Mesenchymal stem cell (in vitro differentiated cells and primary cell): ENCODE measurements at regions not wholly inside any gene's neighbourhood (a gene's known extent, or its start where the extent isn't known, plus 50 kb on each side); places are given as distances from the start of the nearest gene placed in this dataset.

Experiments used
- DNase-seq: peaks from one replicate; pipeline ENCODE4 v3.0.0-alpha.2; 2013
- H2AFZ ChIP-seq: one replicate; pipeline ENCODE4 v1.6.1; 2013; ENCODE audit warnings: low read depth, mild to moderate bottlenecking, control low read depth, inconsistent platforms, low read length, moderate library complexity
- H2AK5ac ChIP-seq: 2 replicates; pipeline ENCODE4 v1.6.1; 2013; ENCODE audit warnings: low read length, moderate library complexity, mild to moderate bottlenecking, inconsistent platforms; ENCODE audit not compliant: severe bottlenecking
- H2BK120ac ChIP-seq: one replicate; pipeline ENCODE4 v1.6.1; 2013; ENCODE audit warnings: low read depth, mild to moderate bottlenecking, inconsistent platforms, low read length, moderate library complexity
- H2BK12ac ChIP-seq, 2 experiments: one replicate each; pipeline ENCODE4 v1.6.1; 2013; ENCODE audit warnings: inconsistent platforms in 2 of 2, low read length in 2 of 2, mild to moderate bottlenecking in 2 of 2, moderate library complexity in 2 of 2, control low read depth in 1 of 2
- H2BK15ac ChIP-seq: one replicate; pipeline ENCODE4 v1.6.1; 2013; ENCODE audit warnings: mild to moderate bottlenecking, low read depth, inconsistent platforms; ENCODE audit not compliant: poor library complexity, severe bottlenecking
- H2BK5ac ChIP-seq: 2 replicates; pipeline ENCODE4 v1.6.1; 2013; ENCODE audit warnings: low read depth, mild to moderate bottlenecking, low read length, control low read depth, inconsistent platforms; ENCODE audit not compliant: poor library complexity, severe bottlenecking
- H3K14ac ChIP-seq, 2 experiments: one replicate each; pipeline ENCODE4 v1.6.1; 2013; ENCODE audit warnings: inconsistent platforms in 2 of 2, low read length in 2 of 2, control low read depth in 1 of 2, mild to moderate bottlenecking in 1 of 2, moderate library complexity in 1 of 2
- H3K18ac ChIP-seq, 2 experiments: one replicate each; pipeline ENCODE4 v1.6.1; 2013; ENCODE audit warnings: inconsistent platforms in 2 of 2, low read length in 2 of 2, control low read depth in 1 of 2, low read depth in 1 of 2, mild to moderate bottlenecking in 1 of 2
- H3K23ac ChIP-seq, 2 experiments: one replicate each; pipeline ENCODE4 v1.6.1; 2013; ENCODE audit warnings: inconsistent platforms in 2 of 2, low read length in 2 of 2, mild to moderate bottlenecking in 2 of 2, moderate library complexity in 2 of 2, control low read depth in 1 of 2
- H3K27ac ChIP-seq: 2 replicates; pipeline ENCODE4 v1.5.1; 2013; ENCODE audit warnings: mild to moderate bottlenecking, moderate library complexity, low read length, control low read depth, inconsistent platforms; ENCODE audit not compliant: poor library complexity, severe bottlenecking
- H3K27me3 ChIP-seq, 2 experiments: 2 replicates each; pipeline versions ENCODE4 v1.6.1 to v1.7.0; 2013; ENCODE audit warnings: low read length in 2 of 2, mild to moderate bottlenecking in 2 of 2, moderate library complexity in 2 of 2, control low read depth in 1 of 2, inconsistent platforms in 1 of 2; ENCODE audit not compliant: control insufficient read depth in 1 of 2, insufficient read depth in 1 of 2
- H3K36me3 ChIP-seq, 2 experiments: 2 replicates each; pipeline versions ENCODE4 v1.6.1 to v1.7.0; 2013; ENCODE audit warnings: low read length in 2 of 2, control low read depth in 1 of 2, inconsistent platforms in 1 of 2, low read depth in 1 of 2, mild to moderate bottlenecking in 1 of 2; ENCODE audit not compliant: insufficient read depth in 2 of 2, control insufficient read depth in 1 of 2
- H3K4ac ChIP-seq, 2 experiments: one replicate each; pipeline ENCODE4 v1.6.1; 2013; ENCODE audit warnings: inconsistent platforms in 2 of 2, low read length in 2 of 2, mild to moderate bottlenecking in 2 of 2, moderate library complexity in 2 of 2, control low read depth in 1 of 2, low read depth in 1 of 2
- H3K4me1 ChIP-seq: 2 replicates; pipeline ENCODE4 v1.6.1; 2013; ENCODE audit warnings: low read depth, low read length, control low read depth; ENCODE audit not compliant: control insufficient read depth, insufficient read depth
- H3K4me2 ChIP-seq: 2 replicates; pipeline ENCODE4 v1.6.1; 2013; ENCODE audit warnings: low read length, mild to moderate bottlenecking, inconsistent platforms; ENCODE audit not compliant: poor library complexity, severe bottlenecking
- H3K4me3 ChIP-seq, 2 experiments: 2 replicates each; pipeline versions ENCODE4 v1.5.1 to v1.7.0; 2013; ENCODE audit warnings: low read length in 2 of 2, mild to moderate bottlenecking in 2 of 2, control low read depth in 1 of 2, low read depth in 1 of 2; ENCODE audit not compliant: insufficient read depth in 1 of 2
- H3K79me1 ChIP-seq: replicated peaks from 2 replicates; pipeline ENCODE4 v1.6.1; 2013; ENCODE audit warnings: mild to moderate bottlenecking, control low read depth, low read length, inconsistent platforms; ENCODE audit not compliant: poor library complexity, severe bottlenecking
- H3K9ac ChIP-seq: 2 replicates; pipeline ENCODE4 v1.7.0; 2013; ENCODE audit warnings: mild to moderate bottlenecking, low read length, moderate library complexity
- H3K9me3 ChIP-seq: 2 replicates; pipeline ENCODE4 v1.7.0; 2013; ENCODE audit warnings: mild to moderate bottlenecking, low read length; ENCODE audit not compliant: control insufficient read depth
- H4K8ac ChIP-seq: one replicate; pipeline ENCODE4 v1.6.1; 2013; ENCODE audit warnings: inconsistent platforms, mild to moderate bottlenecking, low read length, moderate library complexity
- H4K91ac ChIP-seq: one replicate; pipeline ENCODE4 v1.6.1; 2013; ENCODE audit warnings: mild to moderate bottlenecking, low read length, inconsistent platforms
- WGBS: methylation state at CpG from one replicate; pipeline ENCODE4 v1.1.7; 2013; ENCODE audit warnings: mixed read lengths; 5-methylcytosine and 5-hydroxymethylcytosine counted together

DNA sequence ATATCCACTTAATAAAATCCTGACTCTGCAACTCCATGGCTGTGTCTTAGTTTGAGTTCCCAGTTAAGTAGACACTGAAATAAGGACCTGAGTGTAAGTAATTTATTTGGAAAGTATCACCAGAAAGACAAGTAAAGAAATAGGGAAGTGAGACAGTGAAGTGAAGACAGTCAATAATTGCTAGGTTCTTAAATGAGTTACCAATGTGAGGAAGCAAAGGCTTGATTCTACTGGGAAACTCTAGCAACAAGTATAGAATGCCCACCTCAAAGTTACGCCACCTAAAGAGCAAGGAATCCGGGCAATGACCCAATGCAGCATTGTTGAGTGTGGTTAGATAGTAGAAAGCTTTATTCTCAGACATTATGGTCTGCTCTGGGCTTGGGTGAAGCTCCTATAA, 383.9 kb downstream of the TLR4 start:
- H2BK5ac ChIP-seq = no peak overlapping the region
- DNase-seq = no peak
- no peak overlapping the region for H3K18ac ChIP-seq
- H3K9me3 ChIP-seq = peaks cover 10% of the 10 kb centered on the region
- H3K4ac ChIP-seq = no peak overlapping the region
- H2AFZ ChIP-seq = no peak overlapping the region
- no peak overlapping the region for H3K9ac ChIP-seq
- H3K4me1 ChIP-seq = no peaks in the 10 kb centered on the region
- H2BK120ac ChIP-seq = no peak overlapping the region
- H3K79me1 ChIP-seq = no peaks in the 10 kb centered on the region
- H3K4me3 ChIP-seq = no peak overlapping the region
- no peak overlapping the region for H3K4me2 ChIP-seq
- H2BK15ac ChIP-seq = no peak overlapping the region
- H3K36me3 ChIP-seq = no peaks in the 10 kb centered on the region
- WGBS = 63% methylated on average over 2 of the region's 2 CpGs
- H4K8ac ChIP-seq = no peak overlapping the region
- no peak overlapping the region for H3K27ac ChIP-seq
- no peak overlapping the region for H3K14ac ChIP-seq
- H3K27me3 ChIP-seq = no peaks in the 10 kb centered on the region
- H2AK5ac ChIP-seq = no peak overlapping the region
- H4K91ac ChIP-seq = no peak overlapping the region
- no peak overlapping the region for H2BK12ac ChIP-seq
- no peak overlapping the region for H3K23ac ChIP-seq

DNA sequence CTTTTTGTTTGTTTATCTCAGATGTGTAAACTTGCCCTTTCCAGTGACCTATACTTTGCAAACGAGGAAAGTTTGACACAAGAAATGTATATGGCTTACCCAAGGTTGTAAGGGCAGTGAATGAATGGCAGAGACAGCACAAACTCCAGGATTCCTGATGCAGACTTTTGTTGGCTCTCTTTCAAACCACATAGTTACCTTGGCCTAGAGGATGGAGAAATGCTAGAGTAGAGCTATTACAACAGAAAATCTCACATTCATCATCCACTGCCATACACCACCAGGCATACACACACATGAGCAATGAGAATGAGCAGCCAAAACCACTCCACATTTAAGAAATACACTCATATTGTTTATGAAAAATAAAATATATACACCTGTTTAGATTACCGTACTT, 387.0 kb downstream of the TLR4 start:
- Histone ChIP-seq H2AFZ (no peak overlapping the region), H3K23ac (no peak overlapping the region), H2BK120ac (no peak overlapping the region), H2AK5ac (no peak overlapping the region), H3K18ac (no peak overlapping the region), H2BK5ac (no peak overlapping the region), H3K27ac (no peak overlapping the region), H3K9me3 (peaks cover 12% of the 10 kb centered on the region), H3K79me1 (no peaks in the 10 kb centered on the region), H3K9ac (no peak overlapping the region), H2BK12ac (no peak overlapping the region), H4K91ac (no peak overlapping the region), H2BK15ac (no peak overlapping the region), H3K14ac (no peak overlapping the region), H3K4me3 (no peak overlapping the region), H3K4me1 (no peaks in the 10 kb centered on the region), H3K4me2 (no peak overlapping the region), H3K36me3 (no peaks in the 10 kb centered on the region), H4K8ac (no peak overlapping the region), H3K4ac (no peak overlapping the region), H3K27me3 (no peaks in the 10 kb centered on the region)
- 63% methylated on average over 1 of the region's 2 CpGs for WGBS
- DNase-seq = no peak

DNA sequence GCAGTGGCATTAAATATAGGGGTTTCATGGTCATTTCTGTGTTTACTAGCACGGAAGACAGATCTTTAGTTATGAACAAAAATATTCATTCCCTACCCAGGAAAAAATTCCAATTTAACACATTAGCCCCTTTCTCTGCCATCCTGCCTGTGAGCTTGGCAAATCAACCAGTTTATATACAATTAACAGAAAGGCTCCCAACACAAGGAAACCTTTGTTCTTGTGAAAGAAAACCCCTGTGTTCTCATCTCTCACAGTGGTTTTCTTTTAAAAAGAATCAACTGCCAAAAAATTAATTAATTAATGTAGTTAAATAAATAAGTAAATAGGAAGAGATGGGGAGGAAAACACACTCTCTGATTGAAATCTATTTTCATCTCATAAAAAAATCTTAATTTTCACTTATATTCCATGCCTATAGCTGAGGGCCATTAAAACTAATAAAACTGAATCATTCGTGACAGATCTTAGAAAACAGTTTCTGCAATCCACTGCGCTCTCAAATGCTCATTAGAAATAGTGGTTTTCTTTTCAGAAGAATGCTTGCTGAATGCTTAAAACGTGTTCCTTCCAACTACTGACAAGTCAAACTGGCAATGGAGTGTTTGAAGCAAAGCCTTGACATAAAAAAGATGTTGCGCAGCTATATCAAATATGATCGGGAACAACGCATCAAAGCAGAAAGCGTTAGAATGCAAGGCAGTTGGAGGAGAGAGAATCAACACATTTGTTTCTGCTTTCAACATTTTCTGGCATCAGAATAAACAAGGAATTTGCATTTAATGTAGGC, 387.7 kb downstream of the TLR4 start:
- Histone ChIP-seq H3K79me1 (no peaks in the 10 kb centered on the region), H3K4me3 (no peak overlapping the region), H3K9me3 (peaks cover 12% of the 10 kb centered on the region), H3K4me1 (no peaks in the 10 kb centered on the region), H3K27ac (no peak overlapping the region), H2BK120ac (no peak overlapping the region), H2AK5ac (no peak overlapping the region), H3K18ac (no peak overlapping the region), H3K14ac (no peak overlapping the region), H3K4me2 (no peak overlapping the region), H2AFZ (no peak overlapping the region), H2BK15ac (no peak overlapping the region), H3K9ac (no peak overlapping the region), H4K8ac (no peak overlapping the region), H2BK12ac (no peak overlapping the region), H3K4ac (no peak overlapping the region), H3K36me3 (no peaks in the 10 kb centered on the region), H3K27me3 (no peaks in the 10 kb centered on the region), H2BK5ac (no peak overlapping the region), H4K91ac (no peak overlapping the region), H3K23ac (no peak overlapping the region)
- 80% methylated on average over 8 of the region's 8 CpGs for WGBS
- no peak for DNase-seq

DNA sequence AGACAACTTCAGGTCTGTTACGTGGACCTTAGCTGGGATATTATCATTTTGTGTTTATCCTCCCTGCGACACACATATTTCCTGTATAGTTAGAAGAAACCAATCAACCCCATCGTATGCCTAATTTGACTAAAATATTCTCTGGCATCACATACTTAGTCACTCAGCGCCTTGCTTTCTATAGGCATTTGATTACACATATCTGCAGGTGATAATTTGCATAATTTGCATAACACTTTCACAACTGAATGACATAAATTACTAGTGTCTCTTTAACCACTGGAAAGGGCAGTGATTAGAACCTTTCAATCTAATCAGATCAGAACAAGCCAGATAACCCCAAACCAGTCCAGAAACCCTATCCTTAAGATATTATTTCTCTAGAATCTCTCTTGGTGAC, 390.2 kb downstream of the TLR4 start:
- no peak overlapping the region for H4K8ac ChIP-seq
- peaks cover 7% of the 10 kb centered on the region for H3K9me3 ChIP-seq
- H2BK5ac ChIP-seq = no peak overlapping the region
- H2BK12ac ChIP-seq = no peak overlapping the region
- H3K27me3 ChIP-seq = no peaks in the 10 kb centered on the region
- H4K91ac ChIP-seq = no peak overlapping the region
- H3K36me3 ChIP-seq = no peaks in the 10 kb centered on the region
- no peak overlapping the region for H2BK120ac ChIP-seq
- no peak overlapping the region for H3K23ac ChIP-seq
- 67% methylated on average over 4 of the region's 4 CpGs for WGBS
- no peak for DNase-seq
- H3K4me2 ChIP-seq = no peak overlapping the region
- H3K4me1 ChIP-seq = no peaks in the 10 kb centered on the region
- no peak overlapping the region for H2AK5ac ChIP-seq
- no peak overlapping the region for H3K27ac ChIP-seq
- no peak overlapping the region for H2BK15ac ChIP-seq
- H3K9ac ChIP-seq = no peak overlapping the region
- no peaks in the 10 kb centered on the region for H3K79me1 ChIP-seq
- no peak overlapping the region for H3K4ac ChIP-seq
- H3K18ac ChIP-seq = no peak overlapping the region
- no peak overlapping the region for H2AFZ ChIP-seq
- H3K14ac ChIP-seq = no peak overlapping the region
- no peak overlapping the region for H3K4me3 ChIP-seq
